HG03095 (cell line): ENCODE measurements at regions not wholly inside any gene's neighbourhood (a gene's known extent, or its start where the extent isn't known, plus 50 kb on each side); places are given as distances from the start of the nearest gene placed in this dataset.

Experiments used
- ATAC-seq: cut with Tn5 transposase; IDR thresholded peaks from one replicate; pipeline ENCODE4 v1.9.1; 2021; ENCODE audit warnings: moderate library complexity; ENCODE audit not compliant: unreplicated experiment

DNA sequence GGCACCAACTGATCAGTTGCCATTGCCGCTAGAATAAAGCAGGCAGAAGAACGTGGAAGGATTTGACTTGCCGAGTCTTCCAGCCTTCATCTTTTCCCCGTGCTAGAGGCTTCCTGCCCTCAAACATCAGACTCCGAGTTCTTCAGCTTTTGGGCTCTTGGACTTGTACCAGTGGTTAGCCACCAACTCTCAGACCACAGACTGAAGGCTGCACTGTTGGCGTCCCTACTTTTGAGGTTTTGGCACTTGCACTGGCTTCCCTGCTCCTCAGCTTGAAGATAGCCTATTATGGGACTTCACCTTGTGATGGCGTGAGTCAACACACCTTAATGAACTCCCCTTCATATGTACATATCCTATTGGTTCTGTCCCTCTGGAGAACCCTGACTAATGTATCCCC is 57.3 kb upstream of the KCND2 start:
- ATAC-seq, result no peak

DNA sequence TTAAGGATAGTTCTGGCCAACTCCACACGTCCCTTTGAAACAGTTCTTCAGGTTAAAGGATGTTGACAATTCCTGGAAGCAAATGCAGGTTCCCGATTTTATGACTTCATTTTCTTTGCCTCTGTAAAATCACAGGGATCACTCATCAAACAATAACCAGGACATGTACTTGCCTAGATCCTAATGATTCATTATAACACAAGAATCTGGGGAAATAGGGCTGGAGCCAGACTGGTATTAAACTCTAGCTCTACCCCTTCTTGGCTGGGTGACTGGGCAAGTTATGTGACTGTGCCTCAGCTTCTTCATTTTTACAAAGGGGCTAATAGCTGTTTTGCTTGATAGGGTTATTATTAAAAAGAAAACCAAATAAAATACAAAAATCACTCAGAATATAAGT is 56.0 kb upstream of the KCND2 start:
- ATAC-seq, result no peak

- ATAC-seq, result no peak
Measured at GRCh38 chr7:120218712-120219111, 54.3 kb upstream of the KCND2 start.

DNA sequence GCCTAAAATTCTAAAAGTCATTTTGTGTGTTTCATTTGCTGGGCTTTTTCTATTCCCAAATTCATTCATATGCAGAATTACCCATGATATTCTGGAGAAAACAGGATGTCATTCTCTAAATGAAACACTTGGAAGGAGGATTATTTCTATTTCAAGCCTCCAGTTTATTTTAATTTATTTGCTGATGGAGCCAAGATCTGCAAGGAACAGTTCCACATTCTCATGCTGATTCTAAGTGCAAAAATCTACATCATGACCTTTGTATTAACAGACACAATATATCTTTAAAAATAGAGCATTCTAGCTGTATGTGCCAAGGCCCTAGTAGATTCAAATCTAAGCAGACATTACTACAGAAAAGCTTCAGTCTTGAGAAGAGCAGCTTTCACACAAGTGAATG is 51.3 kb upstream of the KCND2 start:
- ATAC-seq, result no peak
